22Rv1 (cell line): ENCODE measurements at regions not wholly inside any gene's neighbourhood (a gene's known extent, or its start where the extent isn't known, plus 50 kb on each side); places are given as distances from the start of the nearest gene placed in this dataset.

Source experiments
- H3K27ac ChIP-seq: fragments of 450-650 bp; 2 replicates; pipeline ENCODE4 v1.5.1; 2017
- ZFX ChIP-seq: fragments of 450-650 bp; IDR thresholded peaks from 2 replicates; pipeline ENCODE4 v1.6.1; 2017; ENCODE audit warnings: antibody characterized with exemption, borderline replicate concordance
- TF ChIP-seq, protein P1 (sequence below): fragments of 450-650 bp; IDR thresholded peaks from 2 replicates; pipeline ENCODE4 v1.5.1; 2017; ENCODE audit warnings: mild to moderate bottlenecking

DNA sequence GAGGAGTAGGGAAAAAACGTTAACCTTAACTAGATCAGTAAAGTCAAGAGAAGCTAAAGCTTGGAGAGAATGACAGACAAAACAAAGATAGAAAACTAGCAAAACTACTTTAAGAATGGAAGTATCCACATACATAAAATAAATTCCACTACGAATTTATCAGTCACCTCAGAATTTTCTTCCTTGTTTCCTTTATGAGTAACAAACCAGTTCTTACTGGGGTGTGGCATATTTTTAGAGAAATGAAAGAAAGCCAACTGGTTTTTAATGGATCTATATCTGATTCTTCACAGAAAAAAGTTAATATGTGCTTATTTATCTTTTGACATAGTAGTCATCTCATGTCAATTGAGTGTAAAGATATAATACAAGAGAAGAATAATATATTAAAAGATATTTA lies 2033.7 kb upstream of the CELF4 start:
- TF ChIP-seq, protein P1, sequence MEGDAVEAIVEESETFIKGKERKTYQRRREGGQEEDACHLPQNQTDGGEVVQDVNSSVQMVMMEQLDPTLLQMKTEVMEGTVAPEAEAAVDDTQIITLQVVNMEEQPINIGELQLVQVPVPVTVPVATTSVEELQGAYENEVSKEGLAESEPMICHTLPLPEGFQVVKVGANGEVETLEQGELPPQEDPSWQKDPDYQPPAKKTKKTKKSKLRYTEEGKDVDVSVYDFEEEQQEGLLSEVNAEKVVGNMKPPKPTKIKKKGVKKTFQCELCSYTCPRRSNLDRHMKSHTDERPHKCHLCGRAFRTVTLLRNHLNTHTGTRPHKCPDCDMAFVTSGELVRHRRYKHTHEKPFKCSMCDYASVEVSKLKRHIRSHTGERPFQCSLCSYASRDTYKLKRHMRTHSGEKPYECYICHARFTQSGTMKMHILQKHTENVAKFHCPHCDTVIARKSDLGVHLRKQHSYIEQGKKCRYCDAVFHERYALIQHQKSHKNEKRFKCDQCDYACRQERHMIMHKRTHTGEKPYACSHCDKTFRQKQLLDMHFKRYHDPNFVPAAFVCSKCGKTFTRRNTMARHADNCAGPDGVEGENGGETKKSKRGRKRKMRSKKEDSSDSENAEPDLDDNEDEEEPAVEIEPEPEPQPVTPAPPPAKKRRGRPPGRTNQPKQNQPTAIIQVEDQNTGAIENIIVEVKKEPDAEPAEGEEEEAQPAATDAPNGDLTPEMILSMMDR = no peak
- TF ChIP-seq ZFX = no peak
- no peak overlapping the region for H3K27ac ChIP-seq

DNA sequence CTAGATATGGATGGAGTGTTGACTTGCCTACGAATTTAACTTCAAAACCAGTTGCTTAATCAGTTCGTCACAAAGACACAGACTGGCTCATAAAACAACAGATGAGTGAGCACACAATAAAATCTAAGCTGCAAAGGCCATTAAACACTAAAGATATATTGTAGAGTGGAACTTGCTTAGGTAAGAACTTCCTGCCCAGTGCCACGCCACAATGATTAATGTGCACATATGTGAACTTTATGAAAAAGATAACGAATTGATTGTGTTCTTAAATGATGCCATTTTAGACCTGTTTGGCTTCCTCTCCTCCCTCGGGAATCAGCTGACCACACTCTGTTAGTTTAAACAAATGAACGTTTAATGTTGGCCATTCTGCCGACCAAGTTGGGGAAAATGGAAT lies 2031.3 kb upstream of the CELF4 start:
- no peak overlapping the region for H3K27ac ChIP-seq
- no peak for TF ChIP-seq ZFX
- TF ChIP-seq, protein P1 = no peak

DNA sequence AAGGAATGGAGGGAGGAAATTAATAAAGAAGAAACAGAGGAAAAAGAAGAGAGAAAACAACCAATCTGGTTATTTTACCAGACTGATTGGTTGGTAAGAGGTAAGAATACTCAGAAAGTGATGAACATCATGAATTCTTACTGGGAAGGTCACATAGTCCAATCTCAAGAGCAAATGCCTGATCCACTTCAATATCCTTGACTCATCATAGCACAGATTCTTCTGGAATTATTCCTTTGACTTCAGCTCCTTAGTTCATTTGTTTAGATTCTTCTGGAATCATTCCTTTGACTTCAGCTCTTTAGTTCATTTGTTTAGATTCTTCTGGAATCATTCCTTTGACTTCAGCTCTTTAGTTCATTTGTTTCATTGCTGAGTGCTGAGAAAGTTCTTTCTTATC lies 2030.6 kb upstream of the CELF4 start:
- H3K27ac ChIP-seq = no peak overlapping the region
- no peak for TF ChIP-seq ZFX

DNA sequence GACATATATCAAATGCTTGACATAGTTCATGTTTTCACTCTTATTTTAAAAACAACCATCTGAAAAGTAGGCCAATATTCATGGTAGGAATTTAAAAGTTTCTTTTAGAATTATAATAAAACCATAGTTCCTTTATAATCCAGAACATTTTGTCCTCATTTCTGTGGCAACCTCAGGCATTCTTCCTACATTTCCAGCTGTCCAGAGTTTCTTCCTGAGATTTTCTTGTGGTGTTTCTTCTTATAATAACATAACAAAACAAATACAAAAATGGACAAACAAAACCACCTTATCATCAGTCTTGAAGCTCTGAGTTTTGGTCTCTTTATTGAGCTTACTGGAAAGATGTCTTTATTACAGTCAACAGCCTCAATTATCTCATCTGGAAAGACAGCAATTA lies 2028.6 kb upstream of the CELF4 start:
- no peak overlapping the region for H3K27ac ChIP-seq
- TF ChIP-seq, protein P1 = no peak
- no peak for TF ChIP-seq ZFX

DNA sequence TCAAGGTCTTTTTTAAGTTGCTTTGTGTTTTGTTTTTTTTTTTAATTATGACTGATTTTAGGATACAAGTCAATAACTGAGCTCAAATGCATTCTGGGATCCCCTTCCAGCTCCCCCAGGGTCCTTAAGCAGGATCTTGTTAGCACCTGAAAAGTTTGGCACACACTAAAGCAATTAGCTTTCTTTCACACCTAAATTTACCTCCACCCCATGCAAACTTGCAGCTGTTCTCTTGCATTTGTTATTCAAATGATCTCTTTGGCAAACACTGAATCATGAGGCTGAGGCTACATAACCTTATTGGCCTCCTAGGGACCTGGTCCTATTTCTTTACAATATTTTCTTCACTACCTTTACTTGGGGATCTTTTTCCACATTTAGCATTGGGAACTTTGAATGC lies 2026.1 kb upstream of the CELF4 start:
- no peak overlapping the region for H3K27ac ChIP-seq
- TF ChIP-seq, protein P1 = no peak
- no peak for TF ChIP-seq ZFX

DNA sequence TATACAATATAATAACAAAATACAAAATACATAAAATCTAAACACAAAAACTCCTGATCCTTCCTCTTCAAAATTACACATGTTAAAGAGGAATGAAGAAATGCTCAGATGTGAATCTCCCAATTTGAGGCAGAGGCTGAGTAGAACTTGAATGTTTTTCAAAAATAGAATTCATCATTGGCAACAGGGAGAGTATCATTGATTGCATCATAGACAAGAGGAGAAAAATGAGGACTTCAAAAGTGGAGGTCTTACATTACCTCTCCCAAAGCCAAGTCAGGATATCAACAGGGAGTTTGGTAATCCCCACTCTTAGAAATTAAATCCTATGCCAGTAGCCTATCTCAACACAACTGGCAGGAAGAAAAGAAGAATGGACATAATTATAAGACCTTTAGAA lies 2023.9 kb upstream of the CELF4 start:
- no peak for TF ChIP-seq ZFX
- TF ChIP-seq, protein P1 = no peak

DNA sequence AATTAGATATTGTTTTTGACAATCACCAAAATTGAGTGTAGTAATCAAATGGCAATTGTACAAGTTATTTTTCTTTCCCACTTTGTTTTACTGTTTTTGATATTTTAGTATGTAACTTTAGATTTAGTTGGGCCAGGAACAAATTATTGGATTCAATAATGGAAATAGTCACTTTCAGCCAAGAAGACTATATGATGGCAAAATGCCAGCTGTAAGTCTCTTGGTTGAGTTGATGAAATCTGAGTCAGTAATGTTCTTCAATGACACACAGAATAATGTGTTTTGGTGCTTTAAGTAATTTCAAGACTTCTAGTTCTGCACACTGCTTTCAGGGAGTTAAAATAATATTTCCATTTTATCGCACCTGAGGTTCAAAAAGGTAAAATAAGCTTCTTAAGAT lies 2022.0 kb upstream of the CELF4 start:
- no peak for TF ChIP-seq ZFX
- TF ChIP-seq, protein P1 = no peak
- no peak overlapping the region for H3K27ac ChIP-seq

More for the DNA sequence above, 2023.9 kb upstream of the CELF4 start:
- no peak overlapping the region for H3K27ac ChIP-seq

DNA sequence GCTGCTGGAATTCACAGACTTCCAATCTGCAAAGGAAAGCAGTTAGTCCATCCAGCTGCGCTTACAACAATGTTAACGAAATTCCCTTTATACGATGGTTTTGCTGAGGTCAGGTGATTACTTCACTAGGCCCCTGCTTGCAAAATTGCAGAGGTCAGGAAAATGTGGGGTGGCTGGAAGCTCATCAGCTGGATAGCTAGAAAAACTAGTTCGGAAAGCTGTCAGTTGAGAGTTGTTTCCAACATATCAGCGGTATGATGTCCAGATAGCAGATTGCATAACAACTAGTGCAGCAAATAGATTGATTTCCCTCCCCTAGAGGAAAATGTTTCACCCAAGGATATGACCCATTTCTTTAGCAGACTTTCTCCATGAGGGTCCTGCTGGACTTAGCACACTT lies 2021.1 kb upstream of the CELF4 start:
- TF ChIP-seq, protein P1 = no peak
- TF ChIP-seq ZFX = no peak
- no peak overlapping the region for H3K27ac ChIP-seq
